Retinal pigment epithelial cell (primary cell): ENCODE measurements at regions not wholly inside any gene's neighbourhood (a gene's known extent, or its start where the extent isn't known, plus 50 kb on each side); places are given as distances from the start of the nearest gene placed in this dataset.
A peak's percentile ranks its signal among the peaks of the same experiment; 100 is the strongest.

ENCODE experiments used
- DNase-seq: peaks from one replicate; pipeline ENCODE4 v3.0.0-alpha.2; 2010; ENCODE audit warnings: low read depth
- H3K4me3 ChIP-seq: 2 replicates; pipeline ENCODE4 v1.5.1; 2011; ENCODE audit warnings: mild to moderate bottlenecking, low read length, control low read depth, moderate library complexity
- TF ChIP-seq, protein P1 (sequence below): conservative IDR thresholded peaks from 2 replicates; pipeline ENCODE4 v1.5.1; 2011; ENCODE audit warnings: low read depth, low read length, control low read depth, inconsistent platforms

DNA sequence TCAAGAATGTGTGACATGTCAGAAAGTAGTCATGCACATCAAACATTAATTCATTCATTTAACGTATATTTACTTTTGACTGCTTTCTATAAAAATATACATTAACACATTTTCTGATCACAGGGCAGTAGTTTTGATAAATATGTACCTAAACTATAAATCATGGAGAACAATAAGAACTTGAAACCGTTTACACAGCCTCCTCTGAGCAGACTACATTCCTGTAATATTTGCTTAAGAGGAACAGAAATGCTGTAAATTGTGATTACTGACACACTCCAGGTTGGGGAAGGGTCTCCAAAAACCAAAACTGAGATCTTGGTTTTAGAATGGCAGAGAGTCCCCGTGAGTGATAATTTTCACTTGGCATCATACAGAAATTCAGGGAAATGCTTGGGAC, 120.7 kb upstream of the PPARGC1A start:
- DNase-seq: no peak
- H3K4me3 ChIP-seq: no peak overlapping the region
- TF ChIP-seq, protein P1, sequence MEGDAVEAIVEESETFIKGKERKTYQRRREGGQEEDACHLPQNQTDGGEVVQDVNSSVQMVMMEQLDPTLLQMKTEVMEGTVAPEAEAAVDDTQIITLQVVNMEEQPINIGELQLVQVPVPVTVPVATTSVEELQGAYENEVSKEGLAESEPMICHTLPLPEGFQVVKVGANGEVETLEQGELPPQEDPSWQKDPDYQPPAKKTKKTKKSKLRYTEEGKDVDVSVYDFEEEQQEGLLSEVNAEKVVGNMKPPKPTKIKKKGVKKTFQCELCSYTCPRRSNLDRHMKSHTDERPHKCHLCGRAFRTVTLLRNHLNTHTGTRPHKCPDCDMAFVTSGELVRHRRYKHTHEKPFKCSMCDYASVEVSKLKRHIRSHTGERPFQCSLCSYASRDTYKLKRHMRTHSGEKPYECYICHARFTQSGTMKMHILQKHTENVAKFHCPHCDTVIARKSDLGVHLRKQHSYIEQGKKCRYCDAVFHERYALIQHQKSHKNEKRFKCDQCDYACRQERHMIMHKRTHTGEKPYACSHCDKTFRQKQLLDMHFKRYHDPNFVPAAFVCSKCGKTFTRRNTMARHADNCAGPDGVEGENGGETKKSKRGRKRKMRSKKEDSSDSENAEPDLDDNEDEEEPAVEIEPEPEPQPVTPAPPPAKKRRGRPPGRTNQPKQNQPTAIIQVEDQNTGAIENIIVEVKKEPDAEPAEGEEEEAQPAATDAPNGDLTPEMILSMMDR: no peak

DNA sequence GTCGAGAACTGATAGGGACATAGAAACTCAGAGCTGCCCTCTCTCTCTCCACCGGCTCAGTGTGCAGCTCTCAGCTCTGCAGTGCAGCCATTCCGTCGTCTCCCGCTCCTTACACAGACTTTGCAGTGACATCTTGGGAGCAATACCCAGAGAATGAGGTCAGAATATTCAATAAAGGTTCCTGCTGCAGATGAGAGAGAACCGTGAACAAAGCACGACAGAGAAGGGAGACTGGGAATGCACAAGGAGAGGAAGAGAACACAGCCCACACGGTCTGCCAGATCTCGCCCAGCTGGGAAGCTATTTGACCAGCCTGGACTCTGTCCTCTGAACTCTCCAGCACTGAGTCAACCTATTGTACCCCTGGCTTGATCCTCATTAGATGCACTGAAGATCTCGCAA, 118.0 kb upstream of the PPARGC1A start:
- no peak overlapping the region for H3K4me3 ChIP-seq
- TF ChIP-seq, protein P1: no peak
- DNase-seq: no peak

DNA sequence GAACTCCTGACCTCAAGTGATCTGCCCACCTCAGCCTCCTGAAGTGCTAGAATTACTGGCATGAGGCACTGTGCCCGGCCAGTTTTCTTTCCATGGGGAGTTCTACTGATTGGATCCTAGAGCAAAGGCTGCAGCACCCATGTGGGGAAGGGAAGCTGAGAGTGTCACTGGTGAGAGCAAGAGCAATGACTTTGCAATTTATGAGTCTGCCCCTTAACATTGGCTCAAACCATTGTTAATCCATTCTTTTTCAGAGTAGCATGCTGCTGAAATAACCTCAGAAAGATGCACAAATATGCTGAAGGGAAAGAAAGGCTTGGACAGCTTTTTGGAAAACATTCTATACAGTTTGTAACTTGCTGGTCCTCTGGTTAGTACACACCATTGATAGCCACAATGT, 116.4 kb upstream of the PPARGC1A start:
- DNase-seq: no peak
- TF ChIP-seq, protein P1: no peak
- H3K4me3 ChIP-seq: no peak overlapping the region

DNA sequence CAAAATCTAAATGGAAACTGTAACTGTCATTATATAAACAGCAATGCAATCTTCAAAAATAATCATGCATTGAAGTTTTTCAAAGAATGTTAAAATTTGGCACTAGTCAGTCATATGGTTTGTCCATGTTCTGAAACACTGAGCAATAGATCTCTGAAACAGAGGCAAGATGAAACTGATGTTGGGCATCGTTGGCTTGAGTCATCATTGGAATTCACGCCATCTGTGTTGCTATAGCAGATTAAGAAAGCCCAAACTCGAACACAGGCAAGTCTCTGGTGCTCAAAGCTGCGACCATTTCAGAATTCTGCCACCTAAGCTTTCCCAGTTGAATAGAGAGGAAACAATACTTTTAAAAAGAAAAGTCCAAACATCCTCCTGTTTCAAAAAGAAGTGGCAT, 114.1 kb upstream of the PPARGC1A start:
- H3K4me3 ChIP-seq: no peak overlapping the region
- TF ChIP-seq, protein P1: no peak
- no peak for DNase-seq

DNA sequence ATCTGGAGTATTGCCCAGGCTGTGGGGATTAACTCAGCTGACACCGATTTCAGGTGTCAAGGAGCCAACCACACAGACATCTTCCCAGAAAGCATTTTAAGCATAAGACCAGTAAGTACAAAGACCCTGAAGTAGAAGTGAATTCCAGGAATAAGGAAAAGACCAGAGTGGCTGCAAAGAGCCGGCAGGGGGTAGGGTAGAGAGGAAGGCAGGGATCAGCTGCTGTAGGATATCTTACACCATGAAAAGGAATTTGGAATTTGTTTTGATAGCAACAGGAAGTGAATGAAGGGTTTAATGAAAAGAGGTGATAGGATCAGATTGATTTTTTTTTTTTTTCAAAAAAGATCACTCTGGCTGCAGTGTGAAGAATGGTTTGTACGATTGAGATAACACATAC, 113.6 kb upstream of the PPARGC1A start:
- no peak overlapping the region for H3K4me3 ChIP-seq
- no peak for DNase-seq
- TF ChIP-seq, protein P1: peak; percentile 34

DNA sequence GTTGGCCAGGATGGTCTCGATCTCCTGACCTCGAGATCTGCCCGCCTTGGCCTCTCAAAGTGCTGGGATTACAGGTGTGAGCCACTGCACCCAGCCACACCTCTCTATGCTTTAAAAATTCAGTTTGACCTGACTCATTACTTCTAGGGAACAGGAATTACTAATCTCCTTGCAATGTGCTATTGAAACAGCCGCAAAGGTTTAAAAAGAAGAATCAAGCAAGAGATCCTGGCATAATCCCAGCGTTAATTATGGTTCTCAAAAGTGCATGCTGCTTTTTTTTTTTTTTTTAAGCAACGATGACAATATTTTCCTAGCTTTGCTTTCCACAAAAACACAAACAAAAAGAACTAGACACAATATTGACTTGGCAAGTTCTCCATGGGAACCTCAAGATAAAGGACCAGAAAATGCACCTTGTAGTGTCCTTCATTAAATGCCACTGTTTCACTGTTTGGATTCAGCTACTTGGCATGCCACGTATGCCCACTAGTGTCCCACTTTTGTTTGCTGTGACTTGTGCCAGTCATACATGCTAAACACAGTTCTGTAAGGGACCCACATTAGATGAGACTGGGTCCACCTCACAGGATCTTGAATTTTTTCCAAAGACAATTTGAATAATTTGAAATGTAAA, 112.6 kb upstream of the PPARGC1A start:
- DNase-seq: peak; percentile 76
- no peak overlapping the region for H3K4me3 ChIP-seq
- TF ChIP-seq, protein P1: no peak

DNA sequence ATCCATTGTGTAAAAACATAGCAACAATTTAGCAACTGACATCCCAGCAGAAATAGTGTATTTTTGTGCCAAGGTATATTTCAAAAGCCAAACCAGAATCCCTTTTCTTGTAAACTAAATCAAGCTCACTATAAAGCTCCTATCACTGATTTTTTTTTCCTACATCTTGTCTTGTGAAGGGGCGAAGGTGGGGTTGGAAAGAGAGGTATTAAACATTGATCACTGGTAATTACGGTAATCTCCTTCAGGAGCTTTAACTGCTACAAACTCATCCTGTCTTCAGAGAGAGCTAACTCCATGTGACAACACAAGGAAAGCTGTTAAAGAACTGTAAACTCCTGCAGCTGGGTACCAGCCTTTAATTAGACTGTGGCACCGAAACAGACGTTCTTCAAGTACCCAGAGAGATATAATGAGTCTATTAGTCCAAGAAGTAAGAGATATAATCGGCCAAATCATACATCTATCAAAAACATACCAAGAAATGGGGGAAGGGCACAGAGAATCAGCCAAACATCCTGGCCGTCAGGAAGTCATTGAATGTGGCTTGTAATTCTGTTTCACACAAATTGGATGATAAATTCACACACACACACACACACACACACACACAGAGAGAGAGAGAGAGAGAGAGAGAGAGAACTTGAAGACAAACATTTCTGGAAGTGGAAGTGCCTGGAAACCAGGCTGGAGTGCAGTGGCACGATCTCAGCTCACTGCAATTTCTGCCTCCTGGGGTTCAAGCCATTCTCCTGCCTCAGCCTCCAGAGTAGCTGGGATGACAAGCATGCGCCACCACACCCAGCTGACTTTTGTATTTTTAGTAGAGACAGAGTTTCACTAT, 111.9 kb upstream of the PPARGC1A start:
- DNase-seq: no peak
- TF ChIP-seq, protein P1: no peak
- no peak overlapping the region for H3K4me3 ChIP-seq
